IMR-90 (cell line): ENCODE measurements at regions not wholly inside any gene's neighbourhood (a gene's known extent, or its start where the extent isn't known, plus 50 kb on each side); places are given as distances from the start of the nearest gene placed in this dataset.

Experiments
- ATAC-seq: fragments of 200-7000 bp; cut with Tn5 transposase; 2 replicates; pipeline ENCODE4 v1.9.1; 2020; ENCODE audit warnings: low read depth, mild to moderate bottlenecking, moderate library complexity
- BruUV-seq: library from RNA; stranded (reverse); fragments of 400-500 nt; replicated peaks from 2 replicates; lab custom pipeline; 2021; lab: Mats Ljungman, UMichigan
- CTCF ChIA-PET: fragments of 300-600 bp; formaldehyde crosslinking; extraction: SDS; loops from one replicate; lab custom pipeline; 2021; ENCODE audit warnings: antibody characterized with exemption; lab: Yijun Ruan, JAX
- POLR2A ChIA-PET: fragments of 300-600 bp; sonication (Branson Sonifier 250); formaldehyde crosslinking; loops from one replicate; lab custom pipeline; 2022; ENCODE audit warnings: antibody characterized with exemption; ENCODE audit not compliant: unreplicated experiment; lab: Charles Lee
- DNase-seq: peaks from one replicate; pipeline ENCODE4 v3.0.0; 2013
- H2AFZ ChIP-seq: replicated peaks from 2 replicates; pipeline ENCODE3; 2013; ENCODE audit warnings: low read length, mild to moderate bottlenecking; ENCODE audit not compliant: poor library complexity
- H2AK5ac ChIP-seq: 2 replicates; pipeline ENCODE4 v1.6.1; 2013; ENCODE audit warnings: low read depth, low read length, inconsistent platforms
- H2AK9ac ChIP-seq: replicated peaks from 2 replicates; pipeline ENCODE3; 2013; ENCODE audit warnings: mild to moderate bottlenecking, low read depth, low read length, moderate library complexity; ENCODE audit not compliant: poor library complexity
- H2BK120ac ChIP-seq: 2 replicates; pipeline ENCODE4 v1.6.1; 2013; ENCODE audit warnings: low read depth, low read length, inconsistent platforms
- H2BK15ac ChIP-seq: 3 replicates; pipeline ENCODE4 v1.6.1; 2013; ENCODE audit warnings: low read depth, low read length, inconsistent platforms
- H2BK20ac ChIP-seq: 2 replicates; pipeline ENCODE4 v1.6.1; 2013; ENCODE audit warnings: low read depth, mild to moderate bottlenecking, inconsistent platforms, low read length, moderate library complexity
- H2BK5ac ChIP-seq: 2 replicates; pipeline ENCODE4 v1.6.1; 2013; ENCODE audit warnings: mild to moderate bottlenecking, low read depth, low read length, inconsistent platforms; ENCODE audit not compliant: poor library complexity, severe bottlenecking
- H3K14ac ChIP-seq: replicated peaks from 2 replicates; pipeline ENCODE4 v1.6.1; 2013; ENCODE audit warnings: low read depth, low read length, inconsistent platforms
- H3K18ac ChIP-seq: 2 replicates; pipeline ENCODE4 v1.6.1; 2013; ENCODE audit warnings: low read depth, low read length, control low read depth
- H3K23ac ChIP-seq: 2 replicates; pipeline ENCODE4 v1.6.1; 2013; ENCODE audit warnings: low read depth, low read length, inconsistent platforms
- H3K27ac ChIP-seq: 2 replicates; pipeline ENCODE4 v1.5.1; 2013; ENCODE audit warnings: mild to moderate bottlenecking, control low read depth, low read length; ENCODE audit not compliant: insufficient read depth
- H3K27me3 ChIP-seq: 2 replicates; pipeline ENCODE4 v1.6.1; 2013; ENCODE audit warnings: low read length; ENCODE audit not compliant: control insufficient read depth, insufficient read depth
- H3K36me3 ChIP-seq: 2 replicates; pipeline ENCODE4 v1.6.1; 2013; ENCODE audit warnings: low read length, mixed read lengths; ENCODE audit not compliant: control insufficient read depth, insufficient read depth
- H3K4ac ChIP-seq: 2 replicates; pipeline ENCODE4 v1.6.1; 2013; ENCODE audit warnings: low read depth, low read length, inconsistent platforms
- H3K4me1 ChIP-seq: 2 replicates; pipeline ENCODE4 v1.6.1; 2013; ENCODE audit warnings: low read length, mixed read lengths; ENCODE audit not compliant: control insufficient read depth, insufficient read depth
- H3K4me2 ChIP-seq: 2 replicates; pipeline ENCODE4 v1.6.1; 2013; ENCODE audit warnings: low read depth, mild to moderate bottlenecking, control low read depth, low read length, moderate library complexity
- H3K4me3 ChIP-seq: 2 replicates; pipeline ENCODE4 v1.5.1; 2013; ENCODE audit warnings: low read depth, mild to moderate bottlenecking, control low read depth, low read length, moderate library complexity; ENCODE audit not compliant: insufficient read depth
- H3K56ac ChIP-seq: 2 replicates; pipeline ENCODE4 v1.6.1; 2013; ENCODE audit warnings: low read length, inconsistent platforms; ENCODE audit not compliant: insufficient read depth; ENCODE audit errors: extremely low read depth
- H3K79me1 ChIP-seq, 2 experiments: 2 replicates each; pipeline ENCODE4 v1.6.1; 2013; ENCODE audit warnings: low read length in 2 of 2, inconsistent platforms in 1 of 2, low read depth in 1 of 2
- H3K9ac ChIP-seq: 2 replicates; pipeline ENCODE4 v1.6.1; 2013; ENCODE audit warnings: low read depth, low read length, control low read depth
- H3K9me1 ChIP-seq: 2 replicates; pipeline ENCODE4 v1.6.1; 2013; ENCODE audit warnings: low read length, inconsistent platforms; ENCODE audit not compliant: insufficient read depth
- H3K9me3 ChIP-seq: 2 replicates; pipeline ENCODE4 v1.6.1; 2013; ENCODE audit warnings: low read length; ENCODE audit not compliant: control insufficient read depth, insufficient read depth
- H4K20me1 ChIP-seq: 2 replicates; pipeline ENCODE4 v1.6.1; 2013; ENCODE audit warnings: low read length, inconsistent platforms; ENCODE audit not compliant: insufficient read depth
- H4K5ac ChIP-seq: 2 replicates; pipeline ENCODE4 v1.6.1; 2013; ENCODE audit warnings: mild to moderate bottlenecking, low read depth, low read length, control low read depth
- H4K8ac ChIP-seq, 2 experiments: 2 replicates each; pipeline ENCODE4 v1.6.1; 2013; ENCODE audit warnings: low read depth in 2 of 2, low read length in 2 of 2, control low read depth in 1 of 2, inconsistent platforms in 1 of 2
- H4K91ac ChIP-seq: 2 replicates; pipeline ENCODE4 v1.6.1; 2013; ENCODE audit warnings: low read depth, low read length, inconsistent platforms; ENCODE audit not compliant: insufficient read depth
- CHD1 ChIP-seq: IDR thresholded peaks from 2 replicates; pipeline ENCODE4 v1.6.1; 2012; ENCODE audit warnings: low read depth, low read length, improper control_type of control experiment
- CTCF ChIP-seq: conservative IDR thresholded peaks from 2 replicates; pipeline ENCODE4 v1.5.1; 2012; ENCODE audit warnings: mild to moderate bottlenecking, low read depth, low read length, improper control_type of control experiment
- ELK1 ChIP-seq: fragments of 150-350 bp; IDR thresholded peaks from 2 replicates; pipeline ENCODE4 v1.6.1; 2016; ENCODE audit warnings: low read depth, mild to moderate bottlenecking, low read length, moderate library complexity, borderline replicate concordance
- FOS ChIP-seq: fragments of 150-350 bp; IDR thresholded peaks from 2 replicates; pipeline ENCODE4 v1.6.1; 2016; ENCODE audit warnings: low read depth, low read length
- MAFK ChIP-seq: IDR thresholded peaks from 2 replicates; pipeline ENCODE4 v1.6.1; 2012; ENCODE audit warnings: low read depth, low read length, improper control_type of control experiment
- MAZ ChIP-seq: IDR thresholded peaks from 2 replicates; pipeline ENCODE4 v1.6.1; 2012; ENCODE audit warnings: low read depth, mild to moderate bottlenecking, low read length, improper control_type of control experiment, moderate library complexity, borderline replicate concordance
- MXI1 ChIP-seq: IDR thresholded peaks from 2 replicates; pipeline ENCODE4 v1.6.1; 2012; ENCODE audit warnings: low read depth, mild to moderate bottlenecking, low read length, moderate library complexity, borderline replicate concordance
- NFE2L2 ChIP-seq: fragments of 150-350 bp; IDR thresholded peaks from 2 replicates; pipeline ENCODE4 v1.6.1; 2016; ENCODE audit warnings: low read depth, mild to moderate bottlenecking, low read length
- POLR2A ChIP-seq: IDR thresholded peaks from 2 replicates; pipeline ENCODE4 v1.6.1; 2012; ENCODE audit warnings: mild to moderate bottlenecking, low read depth, low read length
- RCOR1 ChIP-seq: IDR thresholded peaks from 2 replicates; pipeline ENCODE4 v1.6.1; 2012; ENCODE audit warnings: mild to moderate bottlenecking, low read length, improper control_type of control experiment; ENCODE audit not compliant: insufficient replicate concordance
- WGBS, 2 experiments: methylation state at CpG; one replicate each; pipeline versions ENCODE4 v1.1.5 to v1.1.7; 2013; ENCODE audit warnings: missing lambda C conversion rate in 2 of 2; ENCODE audit not compliant: insufficient read length in 1 of 2; ENCODE audit errors: extremely low coverage in 2 of 2; 5-methylcytosine and 5-hydroxymethylcytosine counted together
- dilution Hi-C: fragments of 300-500 bp; cut with HindIII; formaldehyde crosslinking; loops from one replicate; pipeline ENCODE4 v1.14.3; 2018; ENCODE audit warnings: low sequenced_read_pairs; ENCODE audit not compliant: unreplicated experiment
- in situ Hi-C: fragments of 300-500 bp; cut with MboI; formaldehyde crosslinking; loops from 3 replicates; pipeline ENCODE4 v1.14.3; 2019; ENCODE audit warnings: low sequenced_read_pairs, inconsistent platforms, mixed read lengths
- intact Hi-C: fragments of 100-400 bp; cut with micrococcal nuclease; formaldehyde crosslinking; loops from 2 replicates; pipeline ENCODE4 v1.10.0; 2022
- TF ChIP-seq, protein P1 (sequence below): fragments of 150-350 bp; IDR thresholded peaks from 2 replicates; pipeline ENCODE4 v1.6.1; 2017; ENCODE audit warnings: mild to moderate bottlenecking, antibody characterized with exemption, low read length, low read depth

- H2AFZ ChIP-seq = no peak overlapping the region
- no peak overlapping the region for H2BK15ac ChIP-seq
- no peak overlapping the region for H2AK5ac ChIP-seq
- no peaks in the 10 kb centered on the region for H3K9me3 ChIP-seq
- ChIA-PET CTCF (no interaction called here), POLR2A (no interaction called here)
- H3K14ac ChIP-seq = no peak overlapping the region
- no peak overlapping the region for H4K91ac ChIP-seq
- intact Hi-C loops = no loop called here
- ATAC-seq (no peak), DNase-seq (no peak)
- H3K36me3 ChIP-seq = no peaks in the 10 kb centered on the region
- no peak overlapping the region for H2BK120ac ChIP-seq
- no peak overlapping the region for H4K8ac ChIP-seq
- BruUV-seq = no TSS peak
- no peak overlapping the region for H3K18ac ChIP-seq
- no peaks in the 10 kb centered on the region for H3K79me1 ChIP-seq
- in situ Hi-C loops = no loop called here
- no peak overlapping the region for H4K5ac ChIP-seq
- no peak overlapping the region for H2AK9ac ChIP-seq
- no peak overlapping the region for H3K9ac ChIP-seq
- no peaks in the 10 kb centered on the region for H3K9me1 ChIP-seq
- H3K4me1 ChIP-seq = no peaks in the 10 kb centered on the region
- H3K4ac ChIP-seq = no peak overlapping the region
- no peak overlapping the region for H3K27ac ChIP-seq
- WGBS, 2 experiments = no CpG with 5 or more reads among the region's 3 CpGs
- H3K23ac ChIP-seq = no peak overlapping the region
- H3K27me3 ChIP-seq = no peaks in the 10 kb centered on the region
- no peak overlapping the region for H2BK5ac ChIP-seq
- no peak overlapping the region for H2BK20ac ChIP-seq
- dilution Hi-C loops = no loop called here
- TF ChIP-seq ELK1 (no peak), MAFK (no peak), CHD1 (no peak), POLR2A (no peak), MAZ (no peak), CTCF (no peak), FOS (no peak), RCOR1 (no peak), NFE2L2 (no peak), MXI1 (no peak)
- TF ChIP-seq, protein P1, sequence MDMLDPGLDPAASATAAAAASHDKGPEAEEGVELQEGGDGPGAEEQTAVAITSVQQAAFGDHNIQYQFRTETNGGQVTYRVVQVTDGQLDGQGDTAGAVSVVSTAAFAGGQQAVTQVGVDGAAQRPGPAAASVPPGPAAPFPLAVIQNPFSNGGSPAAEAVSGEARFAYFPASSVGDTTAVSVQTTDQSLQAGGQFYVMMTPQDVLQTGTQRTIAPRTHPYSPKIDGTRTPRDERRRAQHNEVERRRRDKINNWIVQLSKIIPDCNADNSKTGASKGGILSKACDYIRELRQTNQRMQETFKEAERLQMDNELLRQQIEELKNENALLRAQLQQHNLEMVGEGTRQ = no peak
- no peak overlapping the region for H3K56ac ChIP-seq
- H3K4me3 ChIP-seq = no peak overlapping the region
- no peak overlapping the region for H3K4me2 ChIP-seq
- no peaks in the 10 kb centered on the region for H4K20me1 ChIP-seq
Observed at GRCh38 chr3:27963519-27963918, 241.4 kb upstream of the EOMES start.
